SK-N-MC (cell line): ENCODE measurements at regions not wholly inside any gene's neighbourhood (a gene's known extent, or its start where the extent isn't known, plus 50 kb on each side); places are given as distances from the start of the nearest gene placed in this dataset.

Experiments
- EZH2 ChIP-seq: fragments of 200-600 bp; sonication (generic); IDR thresholded peaks from one replicate; pipeline ENCODE4 v1.6.1; 2017; ENCODE audit warnings: antibody characterized with exemption
- FOXP2 ChIP-seq: optimal IDR thresholded peaks from 2 replicates; pipeline ENCODE3; 2011; ENCODE audit warnings: mild to moderate bottlenecking, moderate library complexity; ENCODE audit not compliant: insufficient read depth; ENCODE audit errors: extremely low read length, control extremely low read depth
- POLR2AphosphoS5 ChIP-seq: IDR thresholded peaks from 2 replicates; pipeline ENCODE4 v1.6.1; 2012; ENCODE audit warnings: mild to moderate bottlenecking, low read depth, low read length, borderline replicate concordance

GRCh38 chr5:116664988-116665387, 90.4 kb upstream of the SEMA6A start:
- no peak for TF ChIP-seq POLR2AphosphoS5
- TF ChIP-seq EZH2: no peak
- no peak for TF ChIP-seq FOXP2
